KMS-11 (cell line): ENCODE measurements at regions not wholly inside any gene's neighbourhood (a gene's known extent, or its start where the extent isn't known, plus 50 kb on each side); places are given as distances from the start of the nearest gene placed in this dataset.

Source experiments
- H2AFZ ChIP-seq: fragments of 200-600 bp; sonication (generic); 2 replicates; pipeline ENCODE4 v1.6.1; 2016; ENCODE audit warnings: antibody characterized with exemption, mixed run types, low read depth
- H3K27ac ChIP-seq: fragments of 200-600 bp; sonication (generic); 2 replicates; pipeline ENCODE4 v1.6.1; 2016; ENCODE audit warnings: mild to moderate bottlenecking, mixed run types
- H3K27me3 ChIP-seq: fragments of 200-600 bp; sonication (generic); 2 replicates; pipeline ENCODE4 v1.6.1; 2017; ENCODE audit warnings: mild to moderate bottlenecking, low read depth, mixed run types, moderate library complexity; ENCODE audit not compliant: insufficient read depth
- H3K36me3 ChIP-seq: fragments of 200-600 bp; sonication (generic); 2 replicates; pipeline ENCODE4 v1.6.1; 2017; ENCODE audit warnings: mild to moderate bottlenecking, mixed run types; ENCODE audit not compliant: insufficient read depth
- H3K4me1 ChIP-seq: fragments of 200-600 bp; sonication (generic); 2 replicates; pipeline ENCODE4 v1.6.1; 2016; ENCODE audit warnings: mild to moderate bottlenecking, low read depth, mixed run types; ENCODE audit not compliant: poor library complexity, severe bottlenecking
- H3K4me2 ChIP-seq: fragments of 200-600 bp; sonication (generic); 2 replicates; pipeline ENCODE4 v1.7.0; 2016; ENCODE audit warnings: mild to moderate bottlenecking, mixed run types
- H3K4me3 ChIP-seq: fragments of 200-600 bp; sonication (generic); IDR thresholded peaks from 2 replicates; pipeline ENCODE4 v1.6.1; 2017; ENCODE audit warnings: low read depth, low read length, mixed read lengths; ENCODE audit not compliant: insufficient read depth
- H3K79me2 ChIP-seq: fragments of 200-600 bp; sonication (generic); 2 replicates; pipeline ENCODE4 v1.6.1; 2016; ENCODE audit warnings: low read depth, mixed run types; ENCODE audit not compliant: insufficient read depth
- H3K9ac ChIP-seq: fragments of 200-600 bp; sonication (generic); 2 replicates; pipeline ENCODE4 v1.6.1; 2016; ENCODE audit warnings: mild to moderate bottlenecking, mixed run types
- H4K20me1 ChIP-seq: fragments of 200-600 bp; sonication (generic); 2 replicates; pipeline ENCODE4 v1.6.1; 2016; ENCODE audit warnings: mild to moderate bottlenecking, mixed run types; ENCODE audit not compliant: insufficient read depth
- TF ChIP-seq, protein P1 (sequence below): fragments of 200-600 bp; sonication (generic); conservative IDR thresholded peaks from 2 replicates; pipeline ENCODE4 v1.6.1; 2017; ENCODE audit warnings: low read depth, mild to moderate bottlenecking, antibody characterized with exemption, low read length, moderate library complexity, mixed read lengths

DNA sequence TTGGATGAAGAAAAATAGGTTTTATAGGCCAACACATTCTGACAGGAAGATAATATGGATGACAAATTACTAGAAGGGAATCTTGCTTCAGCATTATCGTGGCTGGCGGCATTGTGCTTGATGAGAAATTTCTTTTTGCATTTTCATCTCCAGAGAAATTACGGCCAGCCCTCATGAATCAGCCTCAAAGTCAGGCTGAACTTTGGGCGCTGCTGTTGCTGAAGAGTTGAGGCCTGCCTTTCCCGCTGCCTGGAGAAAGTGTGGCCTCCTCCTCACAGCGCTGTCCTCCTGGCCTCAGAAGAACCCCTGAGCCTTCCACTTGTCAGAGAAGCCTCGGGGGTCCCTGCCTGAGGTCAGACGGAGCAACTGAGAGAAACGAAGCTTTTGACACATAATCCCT is 272.4 kb upstream of the KCNIP4 start:
- Histone ChIP-seq H3K27ac (no peak overlapping the region), H3K4me1 (no peaks in the 10 kb centered on the region), H3K36me3 (no peaks in the 10 kb centered on the region), H3K79me2 (no peaks in the 10 kb centered on the region), H3K4me2 (no peak overlapping the region), H3K9ac (no peak overlapping the region), H2AFZ (no peak overlapping the region), H3K4me3 (no peak overlapping the region), H4K20me1 (no peaks in the 10 kb centered on the region), H3K27me3 (no peaks in the 10 kb centered on the region)
- TF ChIP-seq, protein P1, sequence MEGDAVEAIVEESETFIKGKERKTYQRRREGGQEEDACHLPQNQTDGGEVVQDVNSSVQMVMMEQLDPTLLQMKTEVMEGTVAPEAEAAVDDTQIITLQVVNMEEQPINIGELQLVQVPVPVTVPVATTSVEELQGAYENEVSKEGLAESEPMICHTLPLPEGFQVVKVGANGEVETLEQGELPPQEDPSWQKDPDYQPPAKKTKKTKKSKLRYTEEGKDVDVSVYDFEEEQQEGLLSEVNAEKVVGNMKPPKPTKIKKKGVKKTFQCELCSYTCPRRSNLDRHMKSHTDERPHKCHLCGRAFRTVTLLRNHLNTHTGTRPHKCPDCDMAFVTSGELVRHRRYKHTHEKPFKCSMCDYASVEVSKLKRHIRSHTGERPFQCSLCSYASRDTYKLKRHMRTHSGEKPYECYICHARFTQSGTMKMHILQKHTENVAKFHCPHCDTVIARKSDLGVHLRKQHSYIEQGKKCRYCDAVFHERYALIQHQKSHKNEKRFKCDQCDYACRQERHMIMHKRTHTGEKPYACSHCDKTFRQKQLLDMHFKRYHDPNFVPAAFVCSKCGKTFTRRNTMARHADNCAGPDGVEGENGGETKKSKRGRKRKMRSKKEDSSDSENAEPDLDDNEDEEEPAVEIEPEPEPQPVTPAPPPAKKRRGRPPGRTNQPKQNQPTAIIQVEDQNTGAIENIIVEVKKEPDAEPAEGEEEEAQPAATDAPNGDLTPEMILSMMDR, result no peak

DNA sequence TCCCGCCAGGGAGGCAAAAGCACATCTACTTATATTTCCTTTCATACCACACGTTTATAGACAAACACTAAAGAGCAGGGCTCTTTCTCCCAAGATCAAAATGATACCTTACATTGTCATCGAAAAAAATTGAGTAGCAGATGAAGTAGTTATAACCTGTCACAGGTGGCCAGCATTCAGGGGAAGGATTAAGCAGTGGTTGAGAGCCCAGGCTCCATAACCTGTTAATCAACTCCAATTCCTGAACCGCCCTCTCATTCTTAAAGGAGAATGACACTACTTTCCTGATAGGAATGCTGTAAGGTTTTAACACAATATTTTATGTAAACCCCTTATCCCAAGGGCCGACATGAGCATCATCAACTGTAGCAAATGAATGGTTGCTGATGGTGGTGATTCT is 268.9 kb upstream of the KCNIP4 start:
- Histone ChIP-seq H3K36me3 (no peaks in the 10 kb centered on the region), H3K27me3 (no peaks in the 10 kb centered on the region), H3K4me2 (no peak overlapping the region), H3K9ac (no peak overlapping the region), H4K20me1 (no peaks in the 10 kb centered on the region), H3K79me2 (no peaks in the 10 kb centered on the region), H3K4me3 (no peak overlapping the region), H2AFZ (no peak overlapping the region), H3K27ac (no peak overlapping the region), H3K4me1 (no peaks in the 10 kb centered on the region)
- TF ChIP-seq, protein P1, result no peak

DNA sequence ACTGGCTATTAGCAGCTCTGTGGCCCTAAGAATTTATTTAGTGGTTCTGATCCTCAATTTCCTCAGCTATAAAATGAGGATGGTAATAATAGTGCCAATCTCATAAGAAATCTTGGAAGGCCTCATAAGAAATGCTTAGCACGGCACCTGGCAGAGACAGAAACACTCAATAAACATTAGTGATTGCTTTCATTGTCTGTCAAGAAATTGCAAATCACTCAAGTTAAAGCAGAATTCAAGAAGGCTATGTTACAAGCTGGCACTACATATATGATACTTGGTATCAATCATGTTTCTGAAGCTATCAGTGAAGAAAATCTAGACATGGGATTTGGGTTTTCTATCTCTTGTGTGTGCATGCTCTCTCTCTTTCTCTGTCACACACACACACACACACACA is 267.7 kb upstream of the KCNIP4 start:
- Histone ChIP-seq H3K27ac (no peak overlapping the region), H3K9ac (no peak overlapping the region), H2AFZ (no peak overlapping the region), H3K79me2 (no peaks in the 10 kb centered on the region), H3K27me3 (no peaks in the 10 kb centered on the region), H3K4me2 (no peak overlapping the region), H4K20me1 (no peaks in the 10 kb centered on the region), H3K36me3 (no peaks in the 10 kb centered on the region), H3K4me3 (no peak overlapping the region), H3K4me1 (no peaks in the 10 kb centered on the region)
- TF ChIP-seq, protein P1, result no peak

DNA sequence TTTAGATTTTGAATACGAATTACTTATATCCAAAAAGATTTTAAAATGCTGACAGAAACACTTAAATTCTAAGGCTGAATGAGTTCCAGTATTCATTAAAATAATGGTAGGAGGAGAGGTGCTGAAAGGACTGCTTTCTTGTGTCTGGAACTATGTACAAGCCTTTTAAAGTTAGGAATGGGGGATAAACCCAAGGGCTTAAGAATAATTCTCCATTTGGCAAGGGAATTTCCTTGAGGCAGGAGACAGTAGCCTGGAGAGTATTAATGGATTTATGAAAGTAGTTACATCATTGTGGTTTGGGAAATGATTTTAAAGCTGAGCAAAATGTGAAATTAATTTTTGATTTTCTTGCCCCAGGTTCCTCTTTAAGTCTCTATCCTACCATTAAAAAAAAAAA is 266.5 kb upstream of the KCNIP4 start:
- Histone ChIP-seq H3K27ac (no peak overlapping the region), H4K20me1 (no peaks in the 10 kb centered on the region), H3K9ac (no peak overlapping the region), H3K36me3 (no peaks in the 10 kb centered on the region), H3K4me1 (no peaks in the 10 kb centered on the region), H2AFZ (no peak overlapping the region), H3K27me3 (no peaks in the 10 kb centered on the region), H3K4me3 (no peak overlapping the region), H3K4me2 (no peak overlapping the region), H3K79me2 (no peaks in the 10 kb centered on the region)
- TF ChIP-seq, protein P1, result no peak

DNA sequence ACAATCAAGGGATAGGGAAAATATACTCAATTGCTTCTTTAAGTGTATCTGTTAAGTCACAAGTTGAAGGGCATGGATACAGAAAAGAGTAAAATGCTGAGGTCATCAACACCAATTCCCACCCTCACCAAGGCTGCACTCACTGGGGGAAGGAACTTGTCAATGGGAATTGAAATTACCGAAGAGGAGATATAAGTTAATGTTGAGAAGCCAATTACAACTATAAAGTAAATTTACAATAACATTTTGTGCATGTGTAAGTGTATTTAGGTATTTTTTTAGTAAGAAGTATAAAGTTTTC is 255.1 kb upstream of the KCNIP4 start:
- Histone ChIP-seq H3K4me3 (no peak overlapping the region), H3K27ac (no peak overlapping the region), H3K79me2 (no peaks in the 10 kb centered on the region), H3K36me3 (no peaks in the 10 kb centered on the region), H3K9ac (no peak overlapping the region), H4K20me1 (no peaks in the 10 kb centered on the region), H3K4me2 (no peak overlapping the region), H2AFZ (no peak overlapping the region), H3K4me1 (no peaks in the 10 kb centered on the region), H3K27me3 (no peaks in the 10 kb centered on the region)
- TF ChIP-seq, protein P1, result no peak
